ENCODE measurements at regions not wholly inside any gene's neighbourhood (a gene's known extent, or its start where the extent isn't known, plus 50 kb on each side); places are given as distances from the start of the nearest gene placed in this dataset.

DNA sequence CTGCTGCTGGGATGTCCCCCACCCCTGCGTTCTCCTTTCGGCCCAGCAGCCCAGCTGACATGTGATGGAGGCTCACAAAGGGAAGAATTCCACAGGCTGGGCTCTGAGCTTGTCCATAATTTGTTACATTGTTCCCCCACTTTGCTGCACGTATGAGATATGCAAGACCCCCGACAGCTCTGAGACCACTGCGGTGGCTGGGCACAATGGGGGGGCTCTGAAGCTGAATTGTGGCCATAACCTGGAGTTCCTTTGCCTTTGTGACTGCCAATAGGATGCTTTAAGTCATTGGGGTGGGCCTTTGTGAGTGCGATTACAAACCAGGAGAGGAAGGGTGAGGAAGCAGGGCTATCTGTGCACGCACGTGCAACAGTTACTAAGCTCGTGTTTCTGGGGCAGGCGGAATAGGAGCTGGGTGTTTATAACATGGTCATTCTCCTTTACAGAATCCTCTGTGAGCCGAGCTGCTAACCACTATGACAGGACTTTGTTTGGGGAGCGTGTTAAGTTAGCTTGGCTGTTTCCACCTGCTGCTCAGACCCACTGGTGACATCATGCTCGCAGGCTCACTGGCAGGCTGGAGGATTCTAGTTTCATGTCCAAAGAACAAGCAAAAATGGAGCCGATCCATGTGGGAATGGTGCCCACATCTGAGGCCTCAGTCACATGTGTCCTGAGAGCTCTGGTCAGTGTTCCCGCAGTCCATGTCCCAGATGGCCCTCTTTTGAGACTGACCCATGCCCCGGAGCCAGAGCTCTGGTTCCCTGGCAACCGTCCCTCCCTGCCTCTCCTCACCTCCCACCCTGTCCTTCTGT, 208.3 kb upstream of the SALL1 start:
- TF ChIP-seq POLR2A (IDR thresholded peaks at IDR 0.05; ENCODE audit: low read depth), result no peak
- TF ChIP-seq POLR2AphosphoS5 (IDR thresholded peaks at IDR 0.05), result no peak
- TF ChIP-seq, protein P1, sequence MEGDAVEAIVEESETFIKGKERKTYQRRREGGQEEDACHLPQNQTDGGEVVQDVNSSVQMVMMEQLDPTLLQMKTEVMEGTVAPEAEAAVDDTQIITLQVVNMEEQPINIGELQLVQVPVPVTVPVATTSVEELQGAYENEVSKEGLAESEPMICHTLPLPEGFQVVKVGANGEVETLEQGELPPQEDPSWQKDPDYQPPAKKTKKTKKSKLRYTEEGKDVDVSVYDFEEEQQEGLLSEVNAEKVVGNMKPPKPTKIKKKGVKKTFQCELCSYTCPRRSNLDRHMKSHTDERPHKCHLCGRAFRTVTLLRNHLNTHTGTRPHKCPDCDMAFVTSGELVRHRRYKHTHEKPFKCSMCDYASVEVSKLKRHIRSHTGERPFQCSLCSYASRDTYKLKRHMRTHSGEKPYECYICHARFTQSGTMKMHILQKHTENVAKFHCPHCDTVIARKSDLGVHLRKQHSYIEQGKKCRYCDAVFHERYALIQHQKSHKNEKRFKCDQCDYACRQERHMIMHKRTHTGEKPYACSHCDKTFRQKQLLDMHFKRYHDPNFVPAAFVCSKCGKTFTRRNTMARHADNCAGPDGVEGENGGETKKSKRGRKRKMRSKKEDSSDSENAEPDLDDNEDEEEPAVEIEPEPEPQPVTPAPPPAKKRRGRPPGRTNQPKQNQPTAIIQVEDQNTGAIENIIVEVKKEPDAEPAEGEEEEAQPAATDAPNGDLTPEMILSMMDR (IDR thresholded peaks at IDR 0.05), result no peak
- TF ChIP-seq EP300 (IDR thresholded peaks at IDR 0.05), result no peak
